Ishikawa (cell line): ENCODE measurements at regions not wholly inside any gene's neighbourhood (a gene's known extent, or its start where the extent isn't known, plus 50 kb on each side); places are given as distances from the start of the nearest gene placed in this dataset.

Source experiments
- CEBPB ChIP-seq: IDR thresholded peaks from 2 replicates; pipeline ENCODE4 v1.6.1; 2012
- EGR1 ChIP-seq: IDR thresholded peaks from 2 replicates; pipeline ENCODE4 v1.6.1; 2012
- EP300 ChIP-seq: IDR thresholded peaks from 2 replicates; pipeline ENCODE4 v1.6.1; 2012; ENCODE audit warnings: borderline replicate concordance
- FOXM1 ChIP-seq: IDR thresholded peaks from 2 replicates; pipeline ENCODE4 v1.6.1; 2012; ENCODE audit warnings: low read depth, borderline replicate concordance
- MAX ChIP-seq: IDR thresholded peaks from 2 replicates; pipeline ENCODE4 v1.6.1; 2012
- NFIC ChIP-seq: IDR thresholded peaks from 2 replicates; pipeline ENCODE4 v1.6.1; 2012
- RAD21 ChIP-seq: IDR thresholded peaks from 2 replicates; pipeline ENCODE4 v1.6.1; 2012; ENCODE audit warnings: low read depth
- REST ChIP-seq: IDR thresholded peaks from 2 replicates; pipeline ENCODE4 v1.6.1; 2012; ENCODE audit warnings: low read depth, mild to moderate bottlenecking
- TAF1 ChIP-seq: IDR thresholded peaks from 2 replicates; pipeline ENCODE4 v1.6.1; 2012; ENCODE audit warnings: low read depth, mild to moderate bottlenecking
- TCF12 ChIP-seq: IDR thresholded peaks from 2 replicates; pipeline ENCODE4 v1.6.1; 2012; ENCODE audit warnings: low read depth
- TEAD4 ChIP-seq: IDR thresholded peaks from 2 replicates; pipeline ENCODE4 v1.6.1; 2012
- YY1 ChIP-seq: IDR thresholded peaks from 2 replicates; pipeline ENCODE4 v1.6.1; 2012; ENCODE audit warnings: low read depth
- ZBTB7A ChIP-seq: IDR thresholded peaks from 2 replicates; pipeline ENCODE4 v1.6.1; 2012; ENCODE audit warnings: low read depth

- TF ChIP-seq REST = no peak
- no peak for TF ChIP-seq RAD21
- no peak for TF ChIP-seq ZBTB7A
- TF ChIP-seq EGR1 = no peak
- TF ChIP-seq TAF1 = no peak
- TF ChIP-seq TCF12 = no peak
- TF ChIP-seq EP300 = no peak
- TF ChIP-seq TEAD4 = no peak
- TF ChIP-seq FOXM1 = no peak
- TF ChIP-seq NFIC = no peak
- no peak for TF ChIP-seq MAX
- no peak for TF ChIP-seq YY1
- no peak for TF ChIP-seq CEBPB
These were observed 115.2 kb downstream of the PAX1 start for GRCh38 chr20:21820688-21821087.
